Suprapubic skin (tissue), 4 donors: ENCODE measurements at regions not wholly inside any gene's neighbourhood (a gene's known extent, or its start where the extent isn't known, plus 50 kb on each side); places are given as distances from the start of the nearest gene placed in this dataset.

Source experiments
- CTCF ChIP-seq, 2 donors: fragments of 200-600 bp in 1 of 2; fragments of 450-650 bp in 1 of 2; sonication (generic) in 1 of 2; IDR thresholded peaks; one replicate each; pipeline ENCODE4 v1.5.1; 2016 to 2019; ENCODE audit warnings: antibody characterized with exemption in 2 of 2, mild to moderate bottlenecking in 1 of 2, moderate library complexity in 1 of 2
- EP300 ChIP-seq: sonication (generic); formaldehyde crosslinking; IDR thresholded peaks from one replicate; pipeline ENCODE4 v1.6.1; 2017; ENCODE audit warnings: antibody characterized with exemption
- POLR2A ChIP-seq, 2 donors: fragments of 450-650 bp; IDR thresholded peaks; one replicate each; pipeline ENCODE4 v1.6.1; 2017; ENCODE audit warnings: antibody characterized with exemption in 2 of 2, mild to moderate bottlenecking in 2 of 2, moderate library complexity in 2 of 2
- POLR2AphosphoS5 ChIP-seq, 3 donors: sonication (generic); formaldehyde crosslinking; IDR thresholded peaks; one replicate each; pipeline ENCODE4 v1.6.1; 2017; ENCODE audit warnings: antibody characterized with exemption in 3 of 3

GRCh38 chr10:125373546-125373945 is 213.2 kb upstream of the CTBP2 start:
- TF ChIP-seq CTCF (IDR thresholded peaks at IDR 0.05), result no peak
- no peak for TF ChIP-seq POLR2AphosphoS5 (IDR thresholded peaks at IDR 0.05)
- no peak for TF ChIP-seq POLR2A (IDR thresholded peaks at IDR 0.05)
- TF ChIP-seq EP300, result no peak
